Neural cell (in vitro differentiated cells): ENCODE measurements at regions not wholly inside any gene's neighbourhood (a gene's known extent, or its start where the extent isn't known, plus 50 kb on each side); places are given as distances from the start of the nearest gene placed in this dataset.

Source experiments
- H2AFZ ChIP-seq: fragments of 200-600, 300-800 bp; sonication (generic), shearing (Covaris generic); 2 replicates; pipeline ENCODE4 v1.6.0; 2014; ENCODE audit warnings: low read depth, mild to moderate bottlenecking, antibody characterized with exemption, low read length, moderate library complexity
- H3F3A ChIP-seq: fragments of 200-600 bp; shearing (Covaris generic); 2 replicates; pipeline ENCODE4 v1.6.1; 2016; ENCODE audit warnings: mild to moderate bottlenecking, moderate library complexity, mixed read lengths, antibody characterized with exemption, low read length; ENCODE audit not compliant: insufficient read depth, poor library complexity, severe bottlenecking
- H3K27ac ChIP-seq: fragments of 200-600, 300-800 bp; sonication (generic), shearing (Covaris generic); 2 replicates; pipeline ENCODE4 v1.5.1; 2014; ENCODE audit warnings: mild to moderate bottlenecking, low read length, moderate library complexity
- H3K27me3 ChIP-seq: fragments of 300-800, 200-600 bp; sonication (generic), shearing (Covaris generic); 2 replicates; pipeline ENCODE4 v1.6.0; 2014; ENCODE audit warnings: mild to moderate bottlenecking, low read depth, low read length, moderate library complexity; ENCODE audit not compliant: insufficient read depth
- H3K36me3 ChIP-seq: fragments of 300-800, 200-600 bp; sonication (generic), shearing (Covaris generic); 2 replicates; pipeline ENCODE4 v1.5.1; 2014; ENCODE audit warnings: mild to moderate bottlenecking, antibody characterized with exemption, low read length, moderate library complexity; ENCODE audit not compliant: insufficient read depth
- H3K4me2 ChIP-seq: fragments of 300-800, 200-600 bp; sonication (generic), shearing (Covaris generic); 2 replicates; pipeline ENCODE4 v1.6.0; 2014; ENCODE audit warnings: mild to moderate bottlenecking, low read length
- H3K4me3 ChIP-seq: fragments of 300-800, 200-600 bp; sonication (generic), shearing (Covaris generic); 2 replicates; pipeline ENCODE4 v1.5.1; 2014; ENCODE audit warnings: mild to moderate bottlenecking, low read length, moderate library complexity
- H3K79me2 ChIP-seq: fragments of 200-600 bp; shearing (Covaris generic); replicated peaks from 2 replicates; pipeline ENCODE4 v1.6.0; 2014; ENCODE audit warnings: mild to moderate bottlenecking, low read length, moderate library complexity; ENCODE audit not compliant: insufficient read depth
- H3K9ac ChIP-seq: fragments of 300-800, 200-600 bp; sonication (generic), shearing (Covaris generic); 2 replicates; pipeline ENCODE4 v1.6.1; 2016; ENCODE audit warnings: mild to moderate bottlenecking, low read length, mixed read lengths
- H3K9me2 ChIP-seq: fragments of 200-600 bp; shearing (Covaris generic); 2 replicates; pipeline ENCODE4 v1.6.1; 2016; ENCODE audit warnings: mild to moderate bottlenecking, low read length, mixed read lengths; ENCODE audit not compliant: insufficient read depth
- H3K9me3 ChIP-seq: fragments of 200-600, 300-800 bp; sonication (generic), shearing (Covaris generic); 2 replicates; pipeline ENCODE4 v1.6.1; 2016; ENCODE audit warnings: mild to moderate bottlenecking, mixed run types, low read length, moderate library complexity, mixed read lengths
- H4K20me1 ChIP-seq: fragments of 200-600 bp; shearing (Covaris generic); 2 replicates; pipeline ENCODE4 v1.6.1; 2016; ENCODE audit warnings: mild to moderate bottlenecking, mixed run types; ENCODE audit not compliant: insufficient read depth
- CTCF ChIP-seq: fragments of 450-650 bp; IDR thresholded peaks from 2 replicates; pipeline ENCODE4 v1.5.1; 2014; ENCODE audit warnings: antibody characterized with exemption, mild to moderate bottlenecking, moderate library complexity; ENCODE audit not compliant: poor library complexity, severe bottlenecking
- EP300 ChIP-seq: fragments of 450-650 bp; conservative IDR thresholded peaks from 2 replicates; pipeline ENCODE4 v1.6.1; 2014; ENCODE audit warnings: antibody characterized with exemption, mild to moderate bottlenecking, moderate library complexity; ENCODE audit not compliant: poor library complexity, severe bottlenecking
- EZH2 ChIP-seq: fragments of 200-600, 300-800 bp; shearing (Covaris generic), sonication (generic); IDR thresholded peaks from 2 replicates; pipeline ENCODE4 v1.6.1; 2014; ENCODE audit warnings: antibody characterized with exemption, low read length, borderline replicate concordance, mild to moderate bottlenecking; ENCODE audit not compliant: insufficient read depth, poor library complexity, severe bottlenecking
- MXI1 ChIP-seq: fragments of 450-650 bp; conservative IDR thresholded peaks from 2 replicates; pipeline ENCODE4 v1.6.1; 2014; ENCODE audit warnings: antibody characterized with exemption, mild to moderate bottlenecking; ENCODE audit not compliant: poor library complexity, severe bottlenecking
- POLR2AphosphoS5 ChIP-seq: IDR thresholded peaks from 2 replicates; pipeline ENCODE4 v1.6.1; 2012
- RAD21 ChIP-seq: fragments of 450-650 bp; conservative IDR thresholded peaks from 2 replicates; pipeline ENCODE4 v1.6.1; 2014; ENCODE audit warnings: antibody characterized with exemption, mild to moderate bottlenecking, moderate library complexity
- REST ChIP-seq: IDR thresholded peaks from 2 replicates; pipeline ENCODE4 v1.6.1; 2012; ENCODE audit warnings: borderline replicate concordance
- SMC3 ChIP-seq: fragments of 450-650 bp; conservative IDR thresholded peaks from 2 replicates; pipeline ENCODE4 v1.6.1; 2014; ENCODE audit warnings: antibody characterized with exemption, mild to moderate bottlenecking, moderate library complexity; ENCODE audit not compliant: poor library complexity
- TAF1 ChIP-seq: IDR thresholded peaks from 2 replicates; pipeline ENCODE4 v1.6.1; 2012; ENCODE audit warnings: low read depth

- Histone ChIP-seq H3K36me3 (no peaks in the 10 kb centered on the region), H3K27ac (no peak overlapping the region), H4K20me1 (no peaks in the 10 kb centered on the region), H3K9me3 (no peaks in the 10 kb centered on the region), H3K79me2 (no peaks in the 10 kb centered on the region), H3K4me2 (no peak overlapping the region), H3K27me3 (no peaks in the 10 kb centered on the region), H3F3A (no peaks in the 10 kb centered on the region), H3K4me3 (no peak overlapping the region), H3K9ac (no peak overlapping the region), H2AFZ (no peak overlapping the region), H3K9me2 (no peaks in the 10 kb centered on the region)
- TF ChIP-seq SMC3 = no peak
- TF ChIP-seq POLR2AphosphoS5 = no peak
- TF ChIP-seq TAF1 = no peak
- TF ChIP-seq REST = no peak
- TF ChIP-seq RAD21 = no peak
- no peak for TF ChIP-seq EZH2
- no peak for TF ChIP-seq EP300
- no peak for TF ChIP-seq MXI1
- TF ChIP-seq CTCF = no peak
Measured at GRCh38 chr22:48212727-48213126, 1450.3 kb downstream of the TBC1D22A start.

GRCh38 chr22:48210812-48211211 is 1448.4 kb downstream of the TBC1D22A start:
- Histone ChIP-seq H3K9me2 (no peaks in the 10 kb centered on the region), H3K9me3 (no peaks in the 10 kb centered on the region), H3K4me3 (no peak overlapping the region), H3K36me3 (no peaks in the 10 kb centered on the region), H3K27ac (no peak overlapping the region), H3K27me3 (no peaks in the 10 kb centered on the region), H2AFZ (no peak overlapping the region), H3K9ac (no peak overlapping the region), H3K79me2 (no peaks in the 10 kb centered on the region), H3K4me2 (no peak overlapping the region), H4K20me1 (no peaks in the 10 kb centered on the region), H3F3A (no peaks in the 10 kb centered on the region)
- no peak for TF ChIP-seq POLR2AphosphoS5
- no peak for TF ChIP-seq EZH2
- no peak for TF ChIP-seq MXI1
- no peak for TF ChIP-seq EP300
- no peak for TF ChIP-seq REST
- TF ChIP-seq TAF1 = no peak
- TF ChIP-seq CTCF = no peak
- no peak for TF ChIP-seq SMC3
- no peak for TF ChIP-seq RAD21
